ENCODE measurements at regions not wholly inside any gene's neighbourhood (a gene's known extent, or its start where the extent isn't known, plus 50 kb on each side); places are given as distances from the start of the nearest gene placed in this dataset.

GRCh38 chr10:122768389-122768745 is 68.7 kb upstream of the C10orf120 start:
- 61 to 83% methylated on average over 1 of the region's 1 CpG for WGBS, 2 donors (ENCODE audit: low coverage in 1 of 2)
- in situ Hi-C loops (cut with MboI; ENCODE audit: low pct_ligation_motif_present in 1 of 4, low pct_unique_long_range_greater_than_20kb in 1 of 4, low sequenced_read_pairs in 3 of 4) = no loop called here

GRCh38 chr10:122767621-122768388 is 68.2 kb upstream of the C10orf120 start:
- in situ Hi-C loops (cut with MboI; ENCODE audit: low pct_ligation_motif_present in 1 of 4, low pct_unique_long_range_greater_than_20kb in 1 of 4, low sequenced_read_pairs in 3 of 4) = no loop called here
- no peak overlapping the region for H3K27ac ChIP-seq
- H3K36me3 ChIP-seq = no peaks in the 10 kb centered on the region
- no peak for TF ChIP-seq POLR2A (IDR thresholded peaks at IDR 0.05)
- no peak for TF ChIP-seq EP300 (IDR thresholded peaks at IDR 0.05; ENCODE audit: low read depth)
- TF ChIP-seq POLR2AphosphoS5 (IDR thresholded peaks at IDR 0.05) = no peak
- no peak for TF ChIP-seq CTCF (IDR thresholded peaks at IDR 0.05)
- 82% methylated on average over 12 of the region's 12 CpGs; no CpG with 5 or more reads in 1 of the 2 donors for WGBS, 2 donors (ENCODE audit: low coverage in 1 of 2)
- intact Hi-C loops (cut with DNase I; ENCODE audit: low total_unique reads) = no loop called here
- H3K9me3 ChIP-seq = no peaks in the 10 kb centered on the region
- no peak overlapping the region for H3K4me3 ChIP-seq
- DNase-seq = no peak
- H3K27me3 ChIP-seq = no peaks in the 10 kb centered on the region
- no peaks in the 10 kb centered on the region for H3K4me1 ChIP-seq

More at GRCh38 chr10:122768389-122768745, 68.7 kb upstream of the C10orf120 start:
- H3K4me3 ChIP-seq = no peak overlapping the region
- H3K9me3 ChIP-seq = no peaks in the 10 kb centered on the region
- TF ChIP-seq POLR2AphosphoS5 (IDR thresholded peaks at IDR 0.05) (no peak), EP300 (IDR thresholded peaks at IDR 0.05; ENCODE audit: low read depth) (no peak), CTCF (IDR thresholded peaks at IDR 0.05) (no peak), POLR2A (IDR thresholded peaks at IDR 0.05) (no peak)
- H3K36me3 ChIP-seq = no peaks in the 10 kb centered on the region
- H3K27me3 ChIP-seq = no peaks in the 10 kb centered on the region
- no peak overlapping the region for H3K27ac ChIP-seq
- intact Hi-C loops (cut with DNase I; ENCODE audit: low total_unique reads) = no loop called here
- no peak for DNase-seq
- H3K4me1 ChIP-seq = no peaks in the 10 kb centered on the region

- no peak for DNase-seq
- 46 to 58% methylated on average over 2 of the region's 2 CpGs for WGBS, 2 donors (ENCODE audit: low coverage in 1 of 2)
- no peak for TF ChIP-seq POLR2AphosphoS5 (IDR thresholded peaks at IDR 0.05)
- no peak for TF ChIP-seq POLR2A (IDR thresholded peaks at IDR 0.05)
- no peak for TF ChIP-seq CTCF (IDR thresholded peaks at IDR 0.05)
- TF ChIP-seq EP300 (IDR thresholded peaks at IDR 0.05; ENCODE audit: low read depth) = no peak
- intact Hi-C loops (cut with DNase I; ENCODE audit: low total_unique reads) (no loop called here), in situ Hi-C loops (cut with MboI; ENCODE audit: low pct_ligation_motif_present in 1 of 4, low pct_unique_long_range_greater_than_20kb in 1 of 4, low sequenced_read_pairs in 3 of 4) (no loop called here)
- Histone ChIP-seq H3K27ac (no peak overlapping the region), H3K4me3 (no peak overlapping the region), H3K9me3 (peaks cover 0 to 6% of the 10 kb centered on the region in 2 donors), H3K27me3 (no peaks in the 10 kb centered on the region), H3K4me1 (no peaks in the 10 kb centered on the region), H3K36me3 (no peaks in the 10 kb centered on the region)
Observed at GRCh38 chr10:122765412-122765811, 65.8 kb upstream of the C10orf120 start.

- TF ChIP-seq POLR2AphosphoS5 (IDR thresholded peaks at IDR 0.05) = no peak
- TF ChIP-seq CTCF (IDR thresholded peaks at IDR 0.05) = no peak
- no peak for TF ChIP-seq EP300 (IDR thresholded peaks at IDR 0.05; ENCODE audit: low read depth)
- no peak for TF ChIP-seq POLR2A (IDR thresholded peaks at IDR 0.05)
- Histone ChIP-seq H3K27ac (no peak overlapping the region), H3K27me3 (no peaks in the 10 kb centered on the region), H3K4me1 (no peaks in the 10 kb centered on the region), H3K9me3 (peaks cover 0 to 3% of the 10 kb centered on the region in 2 donors), H3K36me3 (no peaks in the 10 kb centered on the region), H3K4me3 (no peak overlapping the region)
- DNase-seq = no peak
- intact Hi-C loops (cut with DNase I; ENCODE audit: low total_unique reads) (no loop called here), in situ Hi-C loops (cut with MboI; ENCODE audit: low pct_ligation_motif_present in 1 of 4, low pct_unique_long_range_greater_than_20kb in 1 of 4, low sequenced_read_pairs in 3 of 4) (no loop called here)
- WGBS, 2 donors (ENCODE audit: low coverage in 1 of 2) = 90% methylated on average over 9 of the region's 9 CpGs; no CpG with 5 or more reads in 1 of the 2 donors
Observed at GRCh38 chr10:122756656-122757055, 57.0 kb upstream of the C10orf120 start.
